ENCODE measurements at regions not wholly inside any gene's neighbourhood (a gene's known extent, or its start where the extent isn't known, plus 50 kb on each side); places are given as distances from the start of the nearest gene placed in this dataset.

DNA sequence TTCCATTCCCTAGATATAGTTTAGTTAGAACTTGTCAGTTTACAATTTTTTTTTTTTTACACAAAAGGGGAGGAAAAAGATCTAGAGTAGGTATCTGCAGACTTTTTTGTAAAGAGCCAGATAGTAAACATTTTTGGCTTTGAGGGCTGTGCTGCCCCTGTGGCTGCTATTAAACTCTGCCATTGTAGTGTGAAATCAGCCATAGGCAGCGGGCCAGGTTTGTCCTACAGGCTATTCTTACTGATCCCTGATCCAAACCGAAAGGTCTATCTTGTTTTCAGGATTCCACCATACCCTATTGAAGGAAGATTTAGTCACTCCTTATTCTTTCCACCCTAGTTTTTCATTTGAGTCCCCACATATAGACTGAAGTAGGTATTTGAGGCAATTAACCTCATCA lies 203.4 kb downstream of the RND3 start:
- DNase-seq (ENCODE audit: extremely low read depth, low read depth): no peak

DNA sequence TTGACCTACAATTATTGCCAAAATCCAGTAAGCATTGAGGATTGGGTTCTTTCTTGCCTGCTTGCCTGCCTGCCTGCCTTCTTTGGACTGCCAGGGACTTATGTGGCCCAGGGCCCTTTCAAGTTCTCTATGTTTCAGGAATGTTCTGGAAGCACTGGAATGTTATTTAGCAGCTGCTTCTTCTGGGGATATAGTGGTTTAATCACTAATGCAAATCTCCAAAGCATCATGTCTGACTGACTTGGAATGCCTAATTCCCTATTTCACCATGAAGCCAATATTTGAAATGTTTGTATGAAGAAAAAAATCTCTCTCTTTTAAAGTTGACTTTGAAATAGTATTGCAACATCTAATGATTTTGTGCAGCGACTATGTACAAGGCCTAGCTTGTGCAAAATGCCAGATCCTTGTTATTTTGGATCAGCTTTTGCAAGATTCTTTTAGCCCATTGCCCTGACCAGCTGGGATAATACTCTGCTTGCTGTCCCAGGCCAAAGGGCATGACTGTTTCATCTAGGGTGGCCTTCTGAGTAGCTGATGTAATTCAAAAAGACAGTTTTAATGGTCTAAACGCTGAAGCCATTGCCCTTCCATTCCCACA lies 204.6 kb downstream of the RND3 start:
- DNase-seq (ENCODE audit: extremely low read depth, low read depth): no peak
- TF ChIP-seq, protein P1, sequence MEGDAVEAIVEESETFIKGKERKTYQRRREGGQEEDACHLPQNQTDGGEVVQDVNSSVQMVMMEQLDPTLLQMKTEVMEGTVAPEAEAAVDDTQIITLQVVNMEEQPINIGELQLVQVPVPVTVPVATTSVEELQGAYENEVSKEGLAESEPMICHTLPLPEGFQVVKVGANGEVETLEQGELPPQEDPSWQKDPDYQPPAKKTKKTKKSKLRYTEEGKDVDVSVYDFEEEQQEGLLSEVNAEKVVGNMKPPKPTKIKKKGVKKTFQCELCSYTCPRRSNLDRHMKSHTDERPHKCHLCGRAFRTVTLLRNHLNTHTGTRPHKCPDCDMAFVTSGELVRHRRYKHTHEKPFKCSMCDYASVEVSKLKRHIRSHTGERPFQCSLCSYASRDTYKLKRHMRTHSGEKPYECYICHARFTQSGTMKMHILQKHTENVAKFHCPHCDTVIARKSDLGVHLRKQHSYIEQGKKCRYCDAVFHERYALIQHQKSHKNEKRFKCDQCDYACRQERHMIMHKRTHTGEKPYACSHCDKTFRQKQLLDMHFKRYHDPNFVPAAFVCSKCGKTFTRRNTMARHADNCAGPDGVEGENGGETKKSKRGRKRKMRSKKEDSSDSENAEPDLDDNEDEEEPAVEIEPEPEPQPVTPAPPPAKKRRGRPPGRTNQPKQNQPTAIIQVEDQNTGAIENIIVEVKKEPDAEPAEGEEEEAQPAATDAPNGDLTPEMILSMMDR (IDR thresholded peaks at IDR 0.05; ENCODE audit: low read depth, low read length): no peak

More for the DNA sequence above, 203.4 kb downstream of the RND3 start:
- TF ChIP-seq, protein P1 (IDR thresholded peaks at IDR 0.05; ENCODE audit: low read depth, low read length): no peak

DNA sequence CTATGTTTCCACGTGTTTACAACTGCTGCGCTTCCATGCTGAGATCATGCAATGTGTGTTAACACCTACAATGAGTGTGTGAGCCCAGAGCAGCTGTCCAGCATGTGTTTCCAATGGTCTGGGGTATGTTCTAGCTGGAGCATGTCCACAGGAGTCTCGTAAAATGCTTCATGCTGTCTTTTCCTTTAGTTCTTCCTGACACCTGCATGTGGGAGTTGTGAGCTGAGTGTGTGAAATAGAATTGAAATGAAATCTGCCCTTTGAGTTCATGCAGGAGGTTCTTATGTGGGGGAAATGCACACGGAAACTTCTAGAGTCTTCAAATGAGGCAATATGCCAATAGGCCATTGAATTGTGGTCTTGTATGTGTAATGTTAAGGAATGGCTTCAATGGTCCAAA lies 205.1 kb downstream of the RND3 start:
- no peak for DNase-seq (ENCODE audit: extremely low read depth, low read depth)

DNA sequence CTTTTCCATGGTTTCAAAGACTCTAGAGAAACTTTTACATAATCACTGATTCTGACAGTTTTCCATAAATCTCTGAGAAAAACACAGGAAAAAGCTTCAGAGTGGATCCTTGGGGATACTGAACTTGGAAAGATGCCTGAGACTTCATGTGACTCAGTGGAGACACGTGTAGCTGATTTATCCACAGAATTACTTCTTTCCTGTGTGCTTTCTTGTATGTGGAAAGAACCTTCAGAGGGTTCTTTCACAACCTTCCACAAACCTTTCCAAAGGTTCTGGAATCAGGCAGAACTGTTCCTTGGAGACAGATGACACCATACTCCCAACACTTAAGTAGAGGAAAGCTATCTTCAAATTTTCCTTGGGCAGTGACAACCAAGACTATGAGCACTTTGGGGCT lies 207.2 kb downstream of the RND3 start:
- DNase-seq (ENCODE audit: extremely low read depth, low read depth): no peak
- TF ChIP-seq, protein P1 (IDR thresholded peaks at IDR 0.05; ENCODE audit: low read depth, low read length): no peak

More for the DNA sequence above, 205.1 kb downstream of the RND3 start:
- TF ChIP-seq, protein P1 (IDR thresholded peaks at IDR 0.05; ENCODE audit: low read depth, low read length): no peak

DNA sequence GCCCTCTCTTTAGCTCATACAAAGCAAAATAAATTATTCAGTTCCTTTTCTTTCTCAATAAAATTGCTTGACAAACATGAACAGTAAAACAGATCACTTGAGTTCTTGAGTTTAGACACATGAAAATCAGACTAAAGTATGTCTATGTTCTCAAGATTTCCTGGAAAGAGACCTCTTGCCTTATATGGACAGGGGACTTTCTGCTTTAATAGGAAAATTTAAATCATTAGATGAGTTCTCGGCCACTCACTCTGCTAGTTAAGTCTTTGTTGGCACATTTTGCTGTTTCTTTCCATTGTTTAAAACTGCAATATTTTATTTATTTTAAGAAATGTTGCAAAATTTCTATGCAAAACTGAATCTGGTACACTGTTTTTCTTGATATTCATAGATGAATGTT lies 207.8 kb downstream of the RND3 start:
- TF ChIP-seq, protein P1 (IDR thresholded peaks at IDR 0.05; ENCODE audit: low read depth, low read length): no peak
- no peak for DNase-seq (ENCODE audit: extremely low read depth, low read depth)

DNA sequence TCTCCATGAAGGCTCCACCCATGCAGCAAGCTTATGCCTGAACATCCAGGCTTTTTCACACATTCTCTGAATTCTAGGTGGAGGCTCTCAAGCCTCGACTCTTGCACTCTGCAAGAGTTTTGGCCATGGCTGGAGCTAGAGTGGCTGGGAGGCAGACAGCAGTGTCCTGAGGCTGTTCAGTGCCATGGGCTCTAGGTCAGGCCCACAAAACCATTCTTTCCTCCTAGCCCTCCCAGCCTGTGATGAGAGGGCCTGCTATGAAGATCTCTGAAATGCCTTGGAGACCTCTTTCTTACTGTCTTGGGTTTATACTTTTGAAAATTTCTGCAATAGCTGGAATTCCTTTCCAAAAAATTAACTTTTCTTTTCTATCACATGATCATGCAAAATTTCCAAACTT lies 210.7 kb downstream of the RND3 start:
- TF ChIP-seq, protein P1 (IDR thresholded peaks at IDR 0.05; ENCODE audit: low read depth, low read length): no peak
- no peak for DNase-seq (ENCODE audit: extremely low read depth, low read depth)

DNA sequence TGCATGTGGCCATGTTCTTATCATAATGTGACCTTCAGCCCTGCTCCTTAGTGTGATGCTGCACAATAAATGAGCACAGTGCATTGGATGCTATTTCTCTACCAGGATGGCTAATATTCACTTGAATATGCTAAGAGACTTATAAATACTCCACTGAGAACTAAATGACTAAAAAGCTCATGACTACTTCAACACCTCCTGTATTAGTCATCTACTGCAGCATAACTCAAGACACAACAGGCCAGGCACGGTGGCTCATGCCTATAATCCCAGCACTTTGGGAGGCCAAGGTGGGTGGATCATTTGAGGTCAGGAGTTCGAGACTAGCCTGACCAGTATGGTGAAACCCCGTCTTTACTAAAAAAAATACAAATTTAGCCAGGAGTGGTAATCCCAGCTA lies 213.4 kb downstream of the RND3 start:
- TF ChIP-seq, protein P1 (IDR thresholded peaks at IDR 0.05; ENCODE audit: low read depth, low read length): no peak
- DNase-seq (ENCODE audit: extremely low read depth, low read depth): no peak
